ENCODE measurements at regions not wholly inside any gene's neighbourhood (a gene's known extent, or its start where the extent isn't known, plus 50 kb on each side); places are given as distances from the start of the nearest gene placed in this dataset.

DNA sequence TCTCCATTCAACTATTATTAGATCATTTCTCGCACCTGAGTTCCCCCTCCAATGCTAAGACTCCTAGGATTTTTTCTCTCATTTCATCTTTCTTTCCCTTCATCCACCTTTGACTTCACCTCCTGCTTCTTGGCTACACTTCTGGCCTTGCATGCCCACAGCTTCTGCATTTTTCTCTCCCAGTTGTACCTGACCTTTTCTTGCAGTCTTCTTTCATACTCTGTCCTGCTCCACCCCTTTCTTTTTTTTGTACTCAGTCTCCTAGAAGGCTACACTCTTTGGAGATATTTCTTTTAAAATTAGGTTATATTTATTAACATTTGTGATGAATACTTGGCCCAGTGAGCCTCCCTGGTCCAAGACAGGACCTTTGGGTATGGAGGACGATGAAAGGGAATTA is 190.4 kb downstream of the DEPDC1B start:
- CTCF ChIA-PET = interaction anchor here (1.1 kb wide), 1 partner anchor 679 kb away, joined by 3 read pairs; no protein-coding TSS in a partner anchor
- no TSS peak for BruUV-seq (replicated peaks)
- dilution Hi-C loops (cut with MboI; ENCODE audit: extremely low pct_ligation_motif_present, low sequenced_read_pairs) = no loop called here
- H3K9me3 ChIP-seq (replicated peaks; ENCODE audit: control insufficient read depth, insufficient read depth, low read length) = no peaks in the 10 kb centered on the region
- no peaks in the 10 kb centered on the region for H3K79me2 ChIP-seq (ENCODE audit: control insufficient read depth, insufficient read depth, low read length)
- FAIRE-seq (no peak), DNase-seq (ENCODE audit: low read depth, low spot score) (no peak)
- no peak overlapping the region for H3K9ac ChIP-seq (replicated peaks; ENCODE audit: extremely low read depth, insufficient read depth, low read length)
- no peaks in the 10 kb centered on the region for H4K20me1 ChIP-seq (replicated peaks; ENCODE audit: control insufficient read depth, extremely low read depth, insufficient read depth, low read length)
- H3K4me3 ChIP-seq (replicated peaks in 1 of 3; ENCODE audit: insufficient read depth in 1 of 3, low read depth in 1 of 3, low read length in 3 of 3) = no peak overlapping the region
- H3K36me3 ChIP-seq (ENCODE audit: control insufficient read depth in 2 of 2, extremely low read depth in 1 of 2, insufficient read depth in 2 of 2, low read length in 2 of 2) = no peaks in the 10 kb centered on the region
- intact Hi-C loops (cut with micrococcal nuclease) = no loop called here
- H3K27ac ChIP-seq (ENCODE audit: insufficient read depth, low read depth, low read length) = no peak overlapping the region
- no peak overlapping the region for H2AFZ ChIP-seq (ENCODE audit: low read depth, low read length)
- H3K4me2 ChIP-seq (ENCODE audit: insufficient read depth, low read length) = no peak overlapping the region
- TF ChIP-seq, protein P1, sequence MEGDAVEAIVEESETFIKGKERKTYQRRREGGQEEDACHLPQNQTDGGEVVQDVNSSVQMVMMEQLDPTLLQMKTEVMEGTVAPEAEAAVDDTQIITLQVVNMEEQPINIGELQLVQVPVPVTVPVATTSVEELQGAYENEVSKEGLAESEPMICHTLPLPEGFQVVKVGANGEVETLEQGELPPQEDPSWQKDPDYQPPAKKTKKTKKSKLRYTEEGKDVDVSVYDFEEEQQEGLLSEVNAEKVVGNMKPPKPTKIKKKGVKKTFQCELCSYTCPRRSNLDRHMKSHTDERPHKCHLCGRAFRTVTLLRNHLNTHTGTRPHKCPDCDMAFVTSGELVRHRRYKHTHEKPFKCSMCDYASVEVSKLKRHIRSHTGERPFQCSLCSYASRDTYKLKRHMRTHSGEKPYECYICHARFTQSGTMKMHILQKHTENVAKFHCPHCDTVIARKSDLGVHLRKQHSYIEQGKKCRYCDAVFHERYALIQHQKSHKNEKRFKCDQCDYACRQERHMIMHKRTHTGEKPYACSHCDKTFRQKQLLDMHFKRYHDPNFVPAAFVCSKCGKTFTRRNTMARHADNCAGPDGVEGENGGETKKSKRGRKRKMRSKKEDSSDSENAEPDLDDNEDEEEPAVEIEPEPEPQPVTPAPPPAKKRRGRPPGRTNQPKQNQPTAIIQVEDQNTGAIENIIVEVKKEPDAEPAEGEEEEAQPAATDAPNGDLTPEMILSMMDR (IDR thresholded peaks at IDR 0.05; ENCODE audit: extremely low read depth in 1 of 2, insufficient read depth in 1 of 2, low read depth in 1 of 2, low read length in 2 of 2) = no peak
- TF ChIP-seq JUN (IDR thresholded peaks at IDR 0.05; ENCODE audit: borderline replicate concordance, insufficient read depth, insufficient read length, low read depth) (no peak), POLR2AphosphoS5 (IDR thresholded peaks at IDR 0.05; ENCODE audit: insufficient read depth, low read depth, low read length) (no peak), FOS (IDR thresholded peaks at IDR 0.05; ENCODE audit: borderline replicate concordance, insufficient read depth, low read length) (no peak), POLR2A (IDR thresholded peaks at IDR 0.05; ENCODE audit: low read depth, low read length) (no peak), GATA2 (IDR thresholded peaks at IDR 0.05; ENCODE audit: insufficient read depth, insufficient read length, low read depth, low read length) (no peak), EZH2 (IDR thresholded peaks at IDR 0.05; ENCODE audit: borderline replicate concordance, low read depth, low read length, severe bottlenecking) (no peak), MYC (IDR thresholded peaks at IDR 0.05; ENCODE audit: low read depth, low read length) (no peak)
- TF ChIP-seq, protein P2, sequence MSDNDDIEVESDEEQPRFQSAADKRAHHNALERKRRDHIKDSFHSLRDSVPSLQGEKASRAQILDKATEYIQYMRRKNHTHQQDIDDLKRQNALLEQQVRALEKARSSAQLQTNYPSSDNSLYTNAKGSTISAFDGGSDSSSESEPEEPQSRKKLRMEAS (IDR thresholded peaks at IDR 0.05; ENCODE audit: insufficient read depth, insufficient read length) = no peak
- H3K4me1 ChIP-seq (ENCODE audit: control insufficient read depth, extremely low read depth, insufficient read depth, low read length) = no peaks in the 10 kb centered on the region
- POLR2A ChIA-PET = no interaction called here
- H3K9me1 ChIP-seq (replicated peaks; ENCODE audit: control insufficient read depth, extremely low read depth, insufficient read depth, low read length) = no peaks in the 10 kb centered on the region
- no peaks in the 10 kb centered on the region for H3K27me3 ChIP-seq (ENCODE audit: control insufficient read depth in 2 of 2, insufficient read depth in 2 of 2, low read length in 2 of 2)

Measured in endothelial cell of umbilical vein (primary cell).